H9 (cell line): ENCODE measurements at regions not wholly inside any gene's neighbourhood (a gene's known extent, or its start where the extent isn't known, plus 50 kb on each side); places are given as distances from the start of the nearest gene placed in this dataset.

Experiments used
- DNase-seq: peaks from one replicate; pipeline ENCODE4 v3.0.0-alpha.2; 2017
- H2AFZ ChIP-seq: one replicate; pipeline ENCODE4 v1.6.1; 2013; ENCODE audit warnings: mild to moderate bottlenecking, low read length, control low read depth, moderate library complexity
- H2AK5ac ChIP-seq: 2 replicates; pipeline ENCODE4 v1.6.1; 2013; ENCODE audit warnings: low read length, control low read depth, mixed read lengths; ENCODE audit not compliant: insufficient read length
- H2BK120ac ChIP-seq: one replicate; pipeline ENCODE4 v1.6.1; 2013; ENCODE audit warnings: low read depth, mild to moderate bottlenecking, low read length, control low read depth, inconsistent platforms; ENCODE audit not compliant: poor library complexity, severe bottlenecking
- H2BK12ac ChIP-seq: 2 replicates; pipeline ENCODE4 v1.6.1; 2013; ENCODE audit warnings: low read length, control low read depth, mixed read lengths, low read depth; ENCODE audit not compliant: insufficient read length
- H2BK15ac ChIP-seq: 2 replicates; pipeline ENCODE4 v1.6.1; 2013; ENCODE audit warnings: low read depth, low read length, control low read depth
- H2BK20ac ChIP-seq: one replicate; pipeline ENCODE4 v1.6.1; 2013; ENCODE audit warnings: low read depth, mild to moderate bottlenecking, low read length, control low read depth, inconsistent platforms; ENCODE audit not compliant: poor library complexity, severe bottlenecking
- H2BK5ac ChIP-seq: 2 replicates; pipeline ENCODE4 v1.6.1; 2013; ENCODE audit warnings: low read length, control low read depth, mixed read lengths; ENCODE audit not compliant: insufficient read length
- H3K14ac ChIP-seq: 2 replicates; pipeline ENCODE4 v1.6.1; 2013; ENCODE audit warnings: low read length, control low read depth; ENCODE audit not compliant: insufficient read depth
- H3K18ac ChIP-seq: 2 replicates; pipeline ENCODE4 v1.6.1; 2013; ENCODE audit warnings: low read depth, mild to moderate bottlenecking, mixed read lengths, low read length, control low read depth; ENCODE audit not compliant: insufficient read length
- H3K23ac ChIP-seq: 2 replicates; pipeline ENCODE4 v1.6.1; 2013; ENCODE audit warnings: low read length, control low read depth, mixed read lengths, low read depth; ENCODE audit not compliant: insufficient read length
- H3K23me2 ChIP-seq: 2 replicates; pipeline ENCODE4 v1.6.1; 2013; ENCODE audit warnings: low read depth, mild to moderate bottlenecking, mixed read lengths, low read length, control low read depth; ENCODE audit not compliant: insufficient read length, poor library complexity, severe bottlenecking
- H3K27ac ChIP-seq: 2 replicates; pipeline ENCODE4 v1.5.1; 2013; ENCODE audit warnings: low read length, control low read depth, mixed read lengths, low read depth; ENCODE audit not compliant: insufficient read length
- H3K27me3 ChIP-seq: 2 replicates; pipeline ENCODE4 v1.6.1; 2013; ENCODE audit warnings: low read length, control low read depth, inconsistent platforms; ENCODE audit not compliant: insufficient read depth
- H3K4ac ChIP-seq: 2 replicates; pipeline ENCODE4 v1.6.1; 2013; ENCODE audit warnings: low read depth, mild to moderate bottlenecking, control low read depth, inconsistent platforms, low read length, moderate library complexity
- H3K4me1 ChIP-seq: 2 replicates; pipeline ENCODE4 v1.6.1; 2013; ENCODE audit warnings: low read length, control low read depth, inconsistent platforms; ENCODE audit not compliant: insufficient read depth
- H3K4me2 ChIP-seq: 2 replicates; pipeline ENCODE4 v1.6.1; 2013; ENCODE audit warnings: low read length, control low read depth, mixed read lengths; ENCODE audit not compliant: insufficient read length, insufficient read depth
- H3K56ac ChIP-seq: 2 replicates; pipeline ENCODE4 v1.6.1; 2013; ENCODE audit warnings: low read depth, mild to moderate bottlenecking, mixed read lengths, low read length, control low read depth; ENCODE audit not compliant: insufficient read length
- H3K79me1 ChIP-seq: 2 replicates; pipeline ENCODE4 v1.6.1; 2013; ENCODE audit warnings: low read depth, mild to moderate bottlenecking, moderate library complexity, low read length, control low read depth, inconsistent platforms; ENCODE audit not compliant: insufficient read depth, poor library complexity, severe bottlenecking
- H3K79me2 ChIP-seq: 2 replicates; pipeline ENCODE4 v1.6.1; 2013; ENCODE audit warnings: low read length, control low read depth, inconsistent platforms; ENCODE audit not compliant: insufficient read depth
- H3K9ac ChIP-seq: 2 replicates; pipeline ENCODE4 v1.6.1; 2013; ENCODE audit warnings: low read length, control low read depth, mixed read lengths; ENCODE audit not compliant: insufficient read length; ENCODE audit errors: extremely low read depth
- H3K9me3 ChIP-seq: one replicate; pipeline ENCODE4 v1.6.1; 2013; ENCODE audit warnings: low read depth, low read length, inconsistent platforms; ENCODE audit not compliant: control insufficient read depth
- H3T11ph ChIP-seq: one replicate; pipeline ENCODE4 v1.6.1; 2013; ENCODE audit warnings: mild to moderate bottlenecking, low read length, control low read depth, inconsistent platforms
- H4K20me1 ChIP-seq: one replicate; pipeline ENCODE4 v1.6.1; 2013; ENCODE audit not compliant: control insufficient read depth, insufficient read length, insufficient read depth
- H4K5ac ChIP-seq: 2 replicates; pipeline ENCODE4 v1.6.1; 2013; ENCODE audit warnings: low read depth, mild to moderate bottlenecking, mixed read lengths, low read length, control low read depth; ENCODE audit not compliant: insufficient read length
- H4K8ac ChIP-seq: replicated peaks from 2 replicates; pipeline ENCODE4 v1.6.1; 2013; ENCODE audit warnings: low read length, control low read depth, mixed read lengths, low read depth; ENCODE audit not compliant: insufficient read length
- H4K91ac ChIP-seq: 2 replicates; pipeline ENCODE4 v1.6.1; 2013; ENCODE audit warnings: low read depth, mild to moderate bottlenecking, moderate library complexity, mixed read lengths, low read length, control low read depth; ENCODE audit not compliant: insufficient read length
- H3K27ac Mint-ChIP-seq, 3 experiments: 2 replicates in 2 of 3; 3 replicates in 1 of 3; pipeline ENCODE4 v1.8.0; 2020 to 2021; ENCODE audit warnings: mixed read lengths in 3 of 3, mild to moderate bottlenecking in 1 of 3, moderate library complexity in 1 of 3
- H3K27me3 Mint-ChIP-seq: 2 replicates; pipeline ENCODE4 v1.8.0; 2021; ENCODE audit warnings: low read depth, mild to moderate bottlenecking, moderate library complexity, mixed read lengths
- H3K36me3 Mint-ChIP-seq, 3 experiments: 2 replicates in 2 of 3; 3 replicates in 1 of 3; pipeline ENCODE4 v1.8.0; 2020 to 2021; ENCODE audit warnings: low read depth in 3 of 3, mixed read lengths in 3 of 3; ENCODE audit not compliant: insufficient read depth in 1 of 3
- H3K4me1 Mint-ChIP-seq, 2 experiments: 2 replicates each; pipeline ENCODE4 v1.8.0; 2020; ENCODE audit warnings: mixed read lengths in 2 of 2
- H3K4me3 Mint-ChIP-seq, 2 experiments: 2 replicates in 1 of 2; 3 replicates in 1 of 2; pipeline ENCODE4 v1.8.0; 2020 to 2021; ENCODE audit warnings: mild to moderate bottlenecking in 2 of 2, mixed read lengths in 2 of 2, moderate library complexity in 1 of 2
- H3K9me3 Mint-ChIP-seq, 2 experiments: 2 replicates in 1 of 2; 3 replicates in 1 of 2; pipeline ENCODE4 v1.8.0; 2020; ENCODE audit warnings: mild to moderate bottlenecking in 2 of 2, mixed read lengths in 2 of 2, moderate library complexity in 1 of 2
- CTCF ChIP-seq: fragments of 200-600 bp; sonication (generic); conservative IDR thresholded peaks from 3 replicates; pipeline ENCODE4 v1.8.0; 2021; ENCODE audit warnings: antibody characterized with exemption, mild to moderate bottlenecking
- WGBS: extraction: QIAGEN DNeasy Blood & Tissue Kit; methylation state at CpG from one replicate; pipeline ENCODE4 v1.1.7; 2013; ENCODE audit warnings: missing lambda C conversion rate, low lambda C conversion rate, mixed read lengths; ENCODE audit not compliant: insufficient read length; ENCODE audit errors: extremely low coverage; 5-methylcytosine and 5-hydroxymethylcytosine counted together

- H3K27me3 Mint-ChIP-seq = no peaks in the 10 kb centered on the region
- no peak overlapping the region for H4K91ac ChIP-seq
- H4K20me1 ChIP-seq = no peaks in the 10 kb centered on the region
- H3K56ac ChIP-seq = no peak overlapping the region
- TF ChIP-seq CTCF = no peak
- H2AK5ac ChIP-seq = no peak overlapping the region
- no peak overlapping the region for H2BK12ac ChIP-seq
- peaks cover 6 to 7% of the 10 kb centered on the region in 2 experiments for H3K4me1 Mint-ChIP-seq
- H3K9me3 ChIP-seq = no peaks in the 10 kb centered on the region
- no peak overlapping the region for H3K9ac ChIP-seq
- H4K5ac ChIP-seq = no peak overlapping the region
- H3K27me3 ChIP-seq = no peaks in the 10 kb centered on the region
- no peak overlapping the region for H3K27ac Mint-ChIP-seq
- H3K79me1 ChIP-seq = no peaks in the 10 kb centered on the region
- no peak overlapping the region for H3T11ph ChIP-seq
- no peaks in the 10 kb centered on the region for H3K23me2 ChIP-seq
- no peak overlapping the region for H3K18ac ChIP-seq
- no peaks in the 10 kb centered on the region; the same call in 1 of the 2 replicates for H3K4me1 ChIP-seq
- no peak overlapping the region for H3K23ac ChIP-seq
- H3K4ac ChIP-seq = no peak overlapping the region
- no peak overlapping the region for H2BK20ac ChIP-seq
- no peak overlapping the region for H2BK120ac ChIP-seq
- no peak overlapping the region for H2BK5ac ChIP-seq
- H3K14ac ChIP-seq = no peak overlapping the region
- no CpG with 5 or more reads among the region's 4 CpGs for WGBS
- no peak for DNase-seq
- no peak overlapping the region for H3K4me2 ChIP-seq
- H2AFZ ChIP-seq = no peak overlapping the region
- no peaks in the 10 kb centered on the region for H3K79me2 ChIP-seq
- no peak overlapping the region for H2BK15ac ChIP-seq
- no peaks in the 10 kb centered on the region; a peak in 1 of 5 replicates for H3K9me3 Mint-ChIP-seq
- H3K27ac ChIP-seq = no peak overlapping the region
- H4K8ac ChIP-seq = no peak overlapping the region
- H3K36me3 Mint-ChIP-seq = no peaks in the 10 kb centered on the region; a peak in 2 of 7 replicates
- no peak overlapping the region for H3K4me3 Mint-ChIP-seq
Measured at GRCh38 chr5:145443964-145444363, 391.2 kb downstream of the PRELID2 start.
